ENCODE measurements at regions not wholly inside any gene's neighbourhood (a gene's known extent, or its start where the extent isn't known, plus 50 kb on each side); places are given as distances from the start of the nearest gene placed in this dataset.
"Not testable (repeated sequence)": the region's sequence is repeated elsewhere in the genome, so short reads cannot be mapped to it uniquely, and the experiment has no call there.

- DNase-seq (ENCODE audit: low read depth in 1 of 2, low spot score in 1 of 2), result no peak
These were observed 896.5 kb upstream of the PIK3C3 start for GRCh38 chr18:41058351-41059125.

- no peak for DNase-seq (ENCODE audit: low read depth in 1 of 2, low spot score in 1 of 2)
These were observed 902.4 kb upstream of the PIK3C3 start for GRCh38 chr18:41052625-41053024.

GRCh38 chr18:41046250-41046649 is 908.8 kb upstream of the PIK3C3 start:
- not testable (repeated sequence) for DNase-seq (ENCODE audit: low read depth in 1 of 2, low spot score in 1 of 2)

GRCh38 chr18:41043876-41044275 is 911.2 kb upstream of the PIK3C3 start:
- no peak for DNase-seq (ENCODE audit: low read depth in 1 of 2, low spot score in 1 of 2)

GRCh38 chr18:41042866-41043265 is 912.2 kb upstream of the PIK3C3 start:
- no peak for DNase-seq (ENCODE audit: low read depth in 1 of 2, low spot score in 1 of 2)

DNA sequence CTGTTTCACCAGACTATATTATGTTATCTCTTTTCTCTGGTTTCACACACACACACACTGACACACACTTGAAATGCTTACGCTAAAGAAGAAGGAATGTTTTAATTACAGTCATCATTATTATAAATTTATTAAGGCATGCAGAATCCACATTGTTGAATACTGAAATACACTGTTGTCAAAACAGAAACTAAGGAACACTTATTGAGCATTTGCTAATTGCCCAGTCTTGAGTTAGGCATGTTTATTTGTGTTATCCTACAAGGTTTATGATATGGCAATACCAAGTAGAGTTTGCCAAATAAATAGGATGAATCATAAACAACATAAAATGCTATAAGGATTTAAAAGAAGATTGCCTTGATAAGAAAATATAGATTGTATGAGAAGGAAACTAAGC is 917.0 kb upstream of the PIK3C3 start:
- no peak for DNase-seq (ENCODE audit: low read depth in 1 of 2, low spot score in 1 of 2)

DNA sequence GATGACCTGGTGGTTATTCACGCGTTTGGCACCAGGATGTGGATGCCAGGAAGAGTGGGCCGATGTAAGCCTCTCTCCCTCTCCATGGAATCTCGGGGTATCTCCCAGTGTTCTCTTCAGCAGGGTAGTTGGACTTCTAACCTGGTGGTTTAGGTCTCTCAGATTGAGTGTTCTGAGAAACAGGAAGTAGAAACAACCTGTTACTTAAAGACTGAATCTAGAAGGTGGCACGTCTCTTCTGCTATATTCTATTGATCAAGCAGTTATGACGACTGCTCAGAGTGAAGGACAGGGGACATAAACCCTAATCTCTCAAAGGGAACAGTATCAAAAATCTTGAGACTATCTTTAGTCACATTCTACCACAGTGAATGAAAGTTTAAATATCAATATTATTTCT is 918.7 kb upstream of the PIK3C3 start:
- no peak for DNase-seq (ENCODE audit: low read depth in 1 of 2, low spot score in 1 of 2)

DNA sequence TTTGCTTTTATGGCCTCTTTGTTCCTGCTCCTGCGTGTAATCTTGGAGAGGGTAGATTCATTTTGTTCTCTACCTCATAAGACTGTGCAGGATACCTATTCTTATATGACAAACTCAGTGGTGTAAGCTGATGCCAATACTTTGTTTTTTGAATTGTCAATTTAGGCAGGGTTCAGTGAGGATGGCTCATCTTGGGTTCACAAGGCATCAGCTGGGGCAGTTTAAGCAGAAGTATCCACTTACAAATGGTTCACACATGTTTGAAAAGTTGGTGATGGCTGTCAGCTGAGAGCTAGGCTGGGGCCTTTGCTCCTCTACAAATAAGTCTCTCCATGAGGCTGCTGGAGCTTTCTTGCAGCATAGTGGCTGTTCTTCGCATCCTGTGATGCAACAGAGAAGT is 920.6 kb upstream of the PIK3C3 start:
- no peak for DNase-seq (ENCODE audit: low read depth in 1 of 2, low spot score in 1 of 2)

DNA sequence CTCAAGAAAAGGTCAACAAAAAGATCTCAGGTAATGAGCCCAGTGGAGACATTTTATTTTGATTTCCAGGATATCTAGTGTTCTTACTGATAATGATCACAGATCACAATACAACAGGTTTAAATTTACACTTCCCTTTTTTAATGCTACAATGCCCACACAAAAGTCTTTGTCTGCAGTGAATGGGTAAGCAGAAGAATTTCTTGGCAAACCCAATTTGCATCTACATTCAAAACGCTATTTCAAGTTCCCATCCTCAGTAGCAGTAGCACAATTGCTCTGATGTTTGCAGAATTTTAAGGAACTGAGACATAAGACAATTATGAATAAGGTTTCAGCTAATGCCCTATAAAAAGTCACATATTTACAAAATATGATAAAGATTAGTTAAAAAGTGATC is 929.4 kb upstream of the PIK3C3 start:
- no peak for DNase-seq (ENCODE audit: low read depth in 1 of 2, low spot score in 1 of 2)

DNA sequence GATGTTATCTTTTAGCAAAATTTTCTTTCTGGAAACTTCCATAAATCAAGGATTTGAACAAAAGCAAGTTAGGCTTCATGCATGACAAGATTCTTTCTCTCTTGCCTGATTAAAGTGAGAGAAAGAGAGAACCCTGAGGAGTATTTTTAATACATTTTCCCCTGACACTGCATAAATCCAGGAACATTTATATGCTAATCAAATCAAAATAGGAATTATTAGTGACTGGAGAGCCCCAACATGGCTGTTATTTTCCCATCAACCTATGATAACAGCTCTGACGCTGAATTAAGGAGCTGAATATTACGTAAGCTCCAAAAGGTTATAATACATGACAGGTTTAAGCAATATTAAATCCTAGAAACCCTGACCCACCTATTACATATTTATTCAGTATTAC is 930.2 kb upstream of the PIK3C3 start:
- DNase-seq (ENCODE audit: low read depth in 1 of 2, low spot score in 1 of 2), result no peak

GRCh38 chr18:41022484-41022883 is 932.5 kb upstream of the PIK3C3 start:
- no peak for DNase-seq (ENCODE audit: low read depth in 1 of 2, low spot score in 1 of 2)

DNA sequence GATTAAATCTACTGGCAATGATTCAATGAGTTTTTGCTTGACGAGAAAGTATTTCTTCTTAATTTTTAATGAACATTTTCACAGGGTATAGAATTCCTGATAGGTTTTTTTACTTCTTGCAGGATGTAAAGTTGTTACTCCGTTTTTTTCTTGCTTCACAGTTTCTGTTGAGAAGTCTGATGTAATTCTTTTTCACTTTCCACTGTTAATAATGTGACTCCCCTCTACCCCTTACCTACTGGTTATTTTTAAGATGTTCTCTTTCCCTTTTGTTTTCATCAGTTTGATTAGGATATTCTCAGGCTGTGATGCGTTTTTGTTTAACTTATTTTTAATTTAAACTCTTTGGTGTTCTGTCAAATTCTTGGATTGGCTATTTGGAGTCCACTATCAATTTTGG is 933.9 kb upstream of the PIK3C3 start:
- no peak for DNase-seq (ENCODE audit: low read depth in 1 of 2, low spot score in 1 of 2)

DNA sequence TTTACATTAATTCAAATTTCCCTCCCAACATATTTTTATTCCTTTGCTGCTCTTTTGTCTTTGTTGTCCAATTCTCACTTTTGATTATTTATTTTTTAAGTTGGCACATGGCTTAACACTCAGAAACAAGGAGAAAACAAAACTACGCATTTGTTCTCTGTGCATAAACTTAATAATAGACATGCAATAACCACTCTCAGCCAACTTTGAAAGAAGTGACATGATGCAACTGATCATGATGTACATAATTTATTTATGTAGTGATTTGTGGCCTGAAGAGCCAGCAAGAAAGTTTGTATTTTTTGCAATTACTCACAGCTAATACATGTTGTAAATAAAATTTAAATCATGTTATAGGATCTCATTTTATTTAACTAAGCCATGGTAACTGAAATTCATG is 942.8 kb upstream of the PIK3C3 start:
- no peak for DNase-seq (ENCODE audit: low read depth in 1 of 2, low spot score in 1 of 2)

- no peak for DNase-seq (ENCODE audit: low read depth in 1 of 2, low spot score in 1 of 2)
These were observed 945.1 kb upstream of the PIK3C3 start for GRCh38 chr18:41009926-41010325.

DNA sequence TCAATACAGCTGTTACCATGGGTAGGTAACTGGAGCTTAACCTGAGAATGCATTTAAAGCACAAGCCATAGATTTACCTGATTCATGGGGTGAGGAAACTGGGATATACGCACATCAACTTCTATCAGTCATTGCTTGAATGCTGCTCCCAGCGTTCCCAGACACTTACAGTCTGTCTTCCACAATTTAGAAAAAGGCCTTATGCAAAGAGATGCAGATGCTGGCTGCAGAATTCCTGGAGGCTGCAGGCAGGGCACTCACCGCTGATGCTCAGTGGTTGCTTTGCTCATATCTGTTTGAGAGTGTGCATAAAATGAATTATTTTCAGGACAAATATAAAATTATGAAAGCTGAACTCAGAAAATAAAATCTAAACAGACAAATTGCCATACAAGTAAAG is 950.7 kb upstream of the PIK3C3 start:
- no peak for DNase-seq (ENCODE audit: low read depth in 1 of 2, low spot score in 1 of 2)

DNA sequence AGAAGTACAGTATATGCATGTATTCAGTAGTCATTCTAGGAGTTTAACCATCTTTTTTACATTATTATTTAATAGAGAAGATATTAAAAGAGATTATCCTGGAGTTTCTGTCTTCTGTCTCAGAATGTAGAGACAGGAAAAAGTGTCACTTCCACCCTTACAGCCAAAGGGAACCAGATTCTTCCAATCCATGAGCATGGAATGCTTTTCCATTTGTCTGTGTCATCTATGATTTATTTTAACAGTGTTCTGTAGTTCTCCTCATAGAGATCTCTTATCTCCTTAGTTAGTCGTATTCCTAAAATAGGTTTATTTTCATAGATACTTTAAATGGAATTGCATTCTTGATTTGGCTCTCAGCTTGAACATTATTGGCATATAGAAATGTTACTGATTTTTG is 959.5 kb upstream of the PIK3C3 start:
- no peak for DNase-seq (ENCODE audit: low read depth in 1 of 2, low spot score in 1 of 2)

DNA sequence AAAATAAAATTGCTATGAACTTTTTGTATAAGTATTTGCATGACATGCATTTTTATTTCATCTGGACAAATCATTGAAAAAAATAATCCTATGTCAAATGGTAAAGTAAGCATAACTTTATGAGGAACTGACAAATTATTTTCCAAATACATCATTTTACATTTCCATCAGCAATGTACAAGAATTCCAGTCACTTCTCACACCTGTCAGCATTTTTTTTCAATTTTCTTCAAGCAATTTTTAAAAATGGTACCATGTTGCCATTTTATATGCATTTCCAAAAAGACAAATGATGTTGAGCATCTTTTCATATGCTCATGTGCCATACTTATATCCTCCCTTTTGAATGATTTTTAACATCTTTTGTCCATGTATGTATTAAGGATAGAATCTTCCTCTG is 961.7 kb upstream of the PIK3C3 start:
- no peak for DNase-seq (ENCODE audit: low read depth in 1 of 2, low spot score in 1 of 2)

DNA sequence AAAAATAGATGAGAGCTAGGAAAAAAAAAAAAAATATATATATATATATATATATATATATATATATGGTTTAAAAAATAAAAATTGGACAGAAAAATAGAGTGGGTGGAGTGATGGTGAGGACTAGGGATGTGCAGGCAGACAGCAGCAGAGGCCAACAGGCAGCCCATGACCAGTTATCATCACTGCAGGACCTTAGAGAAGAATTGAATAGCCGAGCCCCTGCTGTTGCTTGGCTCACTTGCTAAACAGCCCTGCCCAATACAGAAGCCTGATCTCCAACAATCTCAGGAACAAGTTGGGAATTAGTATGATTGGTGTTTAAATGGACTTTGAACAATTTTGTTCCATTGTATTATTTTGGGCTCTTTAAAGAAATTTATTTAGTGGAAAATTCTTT is 967.5 kb upstream of the PIK3C3 start:
- no peak for DNase-seq (ENCODE audit: low read depth in 1 of 2, low spot score in 1 of 2)

DNA sequence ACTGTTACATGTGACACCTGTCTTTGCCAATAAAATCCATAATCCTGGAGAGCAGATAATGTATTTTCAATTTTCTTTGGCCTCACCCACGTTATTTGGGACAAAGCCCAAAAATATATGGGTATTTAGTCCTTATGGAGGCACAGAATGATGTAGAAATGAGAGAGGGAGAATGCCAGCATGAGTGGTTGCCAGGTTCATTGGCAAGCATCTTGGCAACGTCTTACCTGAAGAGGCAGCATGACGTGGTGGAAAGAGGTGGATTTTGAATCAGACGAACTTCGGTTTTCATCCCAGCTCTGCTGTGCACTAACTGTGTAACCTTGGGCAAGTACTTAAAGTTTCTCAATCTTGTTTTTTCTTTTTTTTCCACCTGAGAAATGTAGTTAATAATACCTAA is 969.6 kb upstream of the PIK3C3 start:
- DNase-seq (ENCODE audit: low read depth in 1 of 2, low spot score in 1 of 2), result no peak

GRCh38 chr18:40984856-40985255 is 970.2 kb upstream of the PIK3C3 start:
- no peak for DNase-seq (ENCODE audit: low read depth in 1 of 2, low spot score in 1 of 2)

GRCh38 chr18:40983835-40984234 is 971.2 kb upstream of the PIK3C3 start:
- no peak for DNase-seq (ENCODE audit: low read depth in 1 of 2, low spot score in 1 of 2)

DNA sequence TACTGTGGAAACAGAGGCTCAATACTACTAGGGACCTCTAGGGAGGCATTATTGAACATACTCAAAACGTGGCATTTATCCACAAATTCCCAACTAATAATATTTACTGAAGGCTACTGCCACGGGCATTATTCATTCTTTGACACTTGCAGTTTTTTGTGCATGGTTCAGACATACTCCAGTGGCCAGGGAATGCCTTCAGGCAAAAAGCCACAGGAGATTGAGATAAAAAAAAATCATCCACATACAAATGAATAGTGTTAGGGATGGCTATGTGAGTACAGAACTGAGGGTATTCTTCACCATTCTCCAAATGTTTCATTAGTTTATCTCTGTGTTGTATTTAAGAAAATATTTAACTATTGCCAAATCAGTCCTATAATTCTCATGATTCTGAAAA is 974.9 kb upstream of the PIK3C3 start:
- DNase-seq (ENCODE audit: low read depth in 1 of 2, low spot score in 1 of 2), result no peak

- no peak for DNase-seq (ENCODE audit: low read depth in 1 of 2, low spot score in 1 of 2)
These were observed 979.0 kb upstream of the PIK3C3 start for GRCh38 chr18:40976050-40976449.

- DNase-seq (ENCODE audit: low read depth in 1 of 2, low spot score in 1 of 2), result no peak
These were observed 980.6 kb upstream of the PIK3C3 start for GRCh38 chr18:40974448-40974847.

Data from stimulated activated CD4-positive, alpha-beta T cell treated with anti-CD3 and anti-CD28 coated beads, Interleukin-15, amount 100 ng/mL, for 1 hour (primary cell).